GM12878 (cell line): ENCODE measurements at regions not wholly inside any gene's neighbourhood (a gene's known extent, or its start where the extent isn't known, plus 50 kb on each side); places are given as distances from the start of the nearest gene placed in this dataset.

Source experiments
- ATAC-seq: fragments of 200-7000 bp; cut with Tn5 transposase; 3 replicates; pipeline ENCODE4 v1.9.1; 2020; ENCODE audit warnings: mild to moderate bottlenecking, moderate library complexity
- BruUV-seq: library from RNA; stranded (reverse); fragments of 400-500 nt; replicated peaks from 2 replicates; lab custom pipeline; 2021; lab: Mats Ljungman, UMichigan
- CTCF ChIA-PET: fragments of 300-600 bp; sonication (Branson Sonifier 250); formaldehyde crosslinking; extraction: SDS; loops from one replicate; lab custom pipeline; 2021; ENCODE audit warnings: inconsistent platforms; lab: Yijun Ruan, JAX
- POLR2A ChIA-PET: fragments of 350-600 bp; formaldehyde crosslinking; extraction: SDS; loops from one replicate; lab custom pipeline; 2021; ENCODE audit warnings: inconsistent platforms; lab: Charles Lee
- RAD21 ChIA-PET: fragments of 300-600 bp; sonication (Branson Sonifier 250); formaldehyde crosslinking; loops from one replicate; lab custom pipeline; 2023; ENCODE audit warnings: antibody characterized with exemption; ENCODE audit not compliant: unreplicated experiment; lab: Charles Lee
- SMC1A ChIA-PET: fragments of 300-600 bp; sonication (Branson Sonifier 250); formaldehyde crosslinking; loops from one replicate; lab custom pipeline; 2023; ENCODE audit not compliant: unreplicated experiment, uncharacterized antibody; lab: Charles Lee
- DNase-seq: peaks from one replicate; pipeline ENCODE4 v3.0.0-alpha.2; 2011; ENCODE audit warnings: low read depth, low spot score
- FAIRE-seq: peaks from 3 replicates; lab custom pipeline; 2011; peaks lifted over from hg19 to GRCh38; lab: Jason Lieb, UNC
- H2AFZ ChIP-seq: 2 replicates; pipeline ENCODE4 v1.6.0; 2011; ENCODE audit warnings: low read depth, low read length, control low read depth; ENCODE audit not compliant: control insufficient read depth
- H3K27ac ChIP-seq: 2 replicates; pipeline ENCODE4 v1.5.1; 2011; ENCODE audit warnings: control low read depth; ENCODE audit not compliant: control insufficient read depth, insufficient read depth
- H3K27me3 ChIP-seq, 2 experiments: replicated peaks in 1 of 2; 2 replicates each; pipeline versions ENCODE4 v1.6.0 to v1.6.1; 2011; ENCODE audit warnings: low read length in 1 of 2; ENCODE audit not compliant: control insufficient read depth in 2 of 2, insufficient read depth in 2 of 2
- H3K36me3 ChIP-seq, 2 experiments: 2 replicates each; pipeline ENCODE4 v1.5.1; 2011; ENCODE audit warnings: low read length in 1 of 2; ENCODE audit not compliant: control insufficient read depth in 2 of 2, insufficient read depth in 2 of 2
- H3K4me1 ChIP-seq: 2 replicates; pipeline ENCODE4 v1.6.1; 2011; ENCODE audit warnings: mild to moderate bottlenecking, low read length, moderate library complexity, mixed read lengths; ENCODE audit not compliant: control insufficient read depth, insufficient read depth
- H3K4me2 ChIP-seq: 2 replicates; pipeline ENCODE4 v1.6.0; 2011; ENCODE audit warnings: control low read depth; ENCODE audit not compliant: control insufficient read depth, insufficient read depth
- H3K4me3 ChIP-seq: fragments of 200-600 bp; sonication (generic); 2 replicates; pipeline ENCODE4 v1.5.1; 2016
- H3K79me2 ChIP-seq: 2 replicates; pipeline ENCODE4 v1.6.0; 2011; ENCODE audit warnings: low read length; ENCODE audit not compliant: control insufficient read depth, insufficient read depth
- H3K9ac ChIP-seq: 2 replicates; pipeline ENCODE4 v1.8.0; 2011; ENCODE audit warnings: low read length, control low read depth, mixed read lengths; ENCODE audit not compliant: control insufficient read depth, insufficient read depth
- H3K9me3 ChIP-seq: replicated peaks from 3 replicates; pipeline ENCODE4 v1.5.1; 2011; ENCODE audit warnings: mild to moderate bottlenecking, low read length; ENCODE audit not compliant: control insufficient read depth, insufficient read depth
- H4K20me1 ChIP-seq: 2 replicates; pipeline ENCODE4 v1.6.0; 2011; ENCODE audit not compliant: control insufficient read depth, insufficient read depth
- ATF2 ChIP-seq: IDR thresholded peaks from 2 replicates; pipeline ENCODE4 v1.6.1; 2012; ENCODE audit warnings: low read length, inconsistent platforms
- BCLAF1 ChIP-seq: fragments of 450-650 bp; IDR thresholded peaks from 2 replicates; pipeline ENCODE4 v1.6.1; 2017; ENCODE audit warnings: antibody characterized with exemption, mild to moderate bottlenecking, moderate library complexity
- CBX5 ChIP-seq: sonication (generic); IDR thresholded peaks from 2 replicates; pipeline ENCODE4 v1.6.1; 2016; ENCODE audit warnings: low read depth, moderate library complexity, mild to moderate bottlenecking, inconsistent platforms
- CHD1 ChIP-seq: IDR thresholded peaks from 2 replicates; pipeline ENCODE4 v1.6.1; 2012; ENCODE audit warnings: low read depth, low read length, improper control_type of control experiment
- CREM ChIP-seq: IDR thresholded peaks from 2 replicates; pipeline ENCODE4 v1.6.1; 2014; ENCODE audit warnings: antibody characterized with exemption, low read depth
- JUNB ChIP-seq: IDR thresholded peaks from 2 replicates; pipeline ENCODE4 v1.6.1; 2016; ENCODE audit warnings: antibody characterized with exemption, mild to moderate bottlenecking
- JUND ChIP-seq: IDR thresholded peaks from 2 replicates; pipeline ENCODE4 v1.6.1; 2012; ENCODE audit warnings: low read depth, mild to moderate bottlenecking, low read length, improper control_type of control experiment, moderate library complexity
- KLF5 ChIP-seq: fragments of 450-650 bp; IDR thresholded peaks from 2 replicates; pipeline ENCODE4 v1.6.1; 2014; ENCODE audit warnings: mild to moderate bottlenecking; ENCODE audit not compliant: partially characterized antibody
- NR2F1 ChIP-seq: fragments of 450-650 bp; conservative IDR thresholded peaks from 2 replicates; pipeline ENCODE4 v1.6.1; 2017; ENCODE audit warnings: mild to moderate bottlenecking
- SREBF1 ChIP-seq: IDR thresholded peaks from 2 replicates; pipeline ENCODE4 v1.6.1; 2012; ENCODE audit warnings: mild to moderate bottlenecking, low read length
- STAT3 ChIP-seq: IDR thresholded peaks from 2 replicates; pipeline ENCODE4 v1.6.1; 2011; ENCODE audit warnings: low read depth, low read length, improper control_type of control experiment
- TAF1 ChIP-seq: IDR thresholded peaks from 2 replicates; pipeline ENCODE4 v1.6.1; 2011; ENCODE audit warnings: mild to moderate bottlenecking, low read depth, low read length, borderline replicate concordance
- TARDBP ChIP-seq: IDR thresholded peaks from 2 replicates; pipeline ENCODE4 v1.6.1; 2016; ENCODE audit warnings: borderline replicate concordance
- ZNF207 ChIP-seq: fragments of 450-650 bp; IDR thresholded peaks from 2 replicates; pipeline ENCODE4 v1.6.1; 2014; ENCODE audit warnings: antibody characterized with exemption, mild to moderate bottlenecking, borderline replicate concordance
- ZZZ3 ChIP-seq: IDR thresholded peaks from 2 replicates; pipeline ENCODE4 v1.6.1; 2011; ENCODE audit warnings: low read depth; ENCODE audit not compliant: control insufficient read depth, insufficient read length
- WGBS: methylation state at CpG from one replicate; pipeline ENCODE4 v1.1.6; 2016; ENCODE audit warnings: low lambda C conversion rate; ENCODE audit not compliant: insufficient replicate concordance, insufficient coverage; ENCODE audit errors: missing lambda C conversion rate; 5-methylcytosine and 5-hydroxymethylcytosine counted together
- in situ Hi-C: fragments of 300-500 bp; cut with MboI; formaldehyde crosslinking; loops from 9 replicates; pipeline ENCODE4 v1.14.3; 2018; ENCODE audit warnings: mixed read lengths
- intact Hi-C: fragments of 100-400 bp; cut with micrococcal nuclease; formaldehyde crosslinking; loops from one replicate; pipeline ENCODE4 v1.14.2; 2022; ENCODE audit not compliant: unreplicated experiment
- TF ChIP-seq, protein P1 (sequence below): IDR thresholded peaks from 2 replicates; pipeline ENCODE4 v1.6.1; 2012; ENCODE audit warnings: low read depth, low read length, improper control_type of control experiment

- intact Hi-C loops (no loop called here), in situ Hi-C loops (no loop called here)
- H3K9ac ChIP-seq, result no peak overlapping the region
- no peaks in the 10 kb centered on the region for H3K36me3 ChIP-seq
- CTCF ChIA-PET, result interaction anchor here (1.5 kb wide), 1 partner anchor 294 kb away, joined by 3 read pairs; no protein-coding TSS in a partner anchor
- no peaks in the 10 kb centered on the region for H3K27me3 ChIP-seq
- RAD21 ChIA-PET, result interaction anchor here (0.5 kb wide), 1 partner anchor 94 kb away, joined by 5 read pairs; no protein-coding TSS in a partner anchor
- DNase-seq, result no peak
- H2AFZ ChIP-seq, result no peak overlapping the region
- no peak for TF ChIP-seq CBX5
- TF ChIP-seq ATF2, result no peak
- TF ChIP-seq NR2F1, result no peak
- TF ChIP-seq, protein P1, sequence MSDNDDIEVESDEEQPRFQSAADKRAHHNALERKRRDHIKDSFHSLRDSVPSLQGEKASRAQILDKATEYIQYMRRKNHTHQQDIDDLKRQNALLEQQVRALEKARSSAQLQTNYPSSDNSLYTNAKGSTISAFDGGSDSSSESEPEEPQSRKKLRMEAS, result no peak
- TF ChIP-seq CREM, result no peak
- FAIRE-seq, result no peak
- H3K79me2 ChIP-seq, result no peaks in the 10 kb centered on the region
- H3K27ac ChIP-seq, result no peak overlapping the region
- SMC1A ChIA-PET, result no interaction called here
- no TSS peak for BruUV-seq
- H3K9me3 ChIP-seq, result no peaks in the 10 kb centered on the region
- 0% methylated on average over 1 of the region's 1 CpG for WGBS
- no peak overlapping the region for H3K4me3 ChIP-seq
- H4K20me1 ChIP-seq, result no peaks in the 10 kb centered on the region
- POLR2A ChIA-PET, result no interaction called here
- H3K4me1 ChIP-seq, result no peaks in the 10 kb centered on the region
- ATAC-seq, result no peak
- no peak overlapping the region for H3K4me2 ChIP-seq
Observed at GRCh38 chr6:148170286-148170685, 172.4 kb upstream of the SASH1 start.

DNA sequence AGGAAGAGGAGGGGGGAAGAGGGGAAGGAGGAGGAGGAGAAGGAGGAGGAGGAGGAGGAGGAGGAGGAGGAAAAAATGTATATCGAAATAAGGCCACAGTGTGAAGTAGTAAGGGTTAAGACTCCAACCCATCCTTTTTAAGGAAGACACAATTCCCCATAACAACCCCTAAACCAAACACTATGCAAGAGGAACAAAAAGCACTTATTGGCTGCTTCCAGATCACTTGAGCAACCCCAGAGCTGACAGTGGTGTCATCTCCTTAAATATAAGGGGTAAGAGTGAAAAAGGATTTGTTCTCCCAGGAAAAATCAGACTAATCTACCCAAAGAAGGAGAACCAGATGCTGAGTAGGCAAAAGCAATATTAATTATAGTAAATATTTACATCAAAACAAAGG is 169.1 kb upstream of the SASH1 start:
- Histone ChIP-seq H3K27me3 (no peaks in the 10 kb centered on the region), H3K27ac (no peak overlapping the region), H4K20me1 (no peaks in the 10 kb centered on the region), H3K9me3 (no peaks in the 10 kb centered on the region), H2AFZ (no peak overlapping the region), H3K4me2 (no peak overlapping the region), H3K4me3 (no peak overlapping the region), H3K79me2 (no peaks in the 10 kb centered on the region), H3K9ac (no peak overlapping the region), H3K4me1 (no peaks in the 10 kb centered on the region), H3K36me3 (no peaks in the 10 kb centered on the region)
- RAD21 ChIA-PET, result no interaction called here
- no peak for DNase-seq
- SMC1A ChIA-PET, result no interaction called here
- in situ Hi-C loops (no loop called here), intact Hi-C loops (no loop called here)
- POLR2A ChIA-PET, result no interaction called here
- no TSS peak for BruUV-seq
- no peak for FAIRE-seq
- ATAC-seq, result no peak
- CTCF ChIA-PET, result interaction anchor here (0.6 kb wide), 1 partner anchor 29 kb away, joined by 3 read pairs; no protein-coding TSS in a partner anchor
- 0% methylated on average over 1 of the region's 1 CpG for WGBS
- no peak for TF ChIP-seq SREBF1
- TF ChIP-seq ZZZ3, result no peak
- TF ChIP-seq JUND, result no peak
- no peak for TF ChIP-seq KLF5
- TF ChIP-seq BCLAF1, result no peak
- TF ChIP-seq JUNB, result no peak
- no peak for TF ChIP-seq TAF1
- TF ChIP-seq STAT3, result no peak
- TF ChIP-seq CHD1, result no peak
- TF ChIP-seq TARDBP, result no peak
- TF ChIP-seq ZNF207, result no peak
